OCI-LY1 (cell line): ENCODE measurements at regions not wholly inside any gene's neighbourhood (a gene's known extent, or its start where the extent isn't known, plus 50 kb on each side); places are given as distances from the start of the nearest gene placed in this dataset.
A peak's percentile ranks its signal among the peaks of the same experiment; 100 is the strongest.

Source experiments
- H2AFZ ChIP-seq: fragments of 200-600 bp; sonication (generic), shearing (Covaris generic); 2 replicates; pipeline ENCODE4 v1.6.0; 2014; ENCODE audit warnings: antibody characterized with exemption, mild to moderate bottlenecking, low read length
- H3F3A ChIP-seq: fragments of 200-600 bp; sonication (generic), shearing (Covaris generic); 2 replicates; pipeline ENCODE4 v1.6.0; 2014; ENCODE audit warnings: mild to moderate bottlenecking, antibody characterized with exemption, low read length, moderate library complexity; ENCODE audit not compliant: insufficient read depth
- H3K27ac ChIP-seq: fragments of 200-600 bp; sonication (generic); 2 replicates; pipeline ENCODE4 v1.5.1; 2014; ENCODE audit warnings: low read length, mixed run types, mild to moderate bottlenecking, low read depth; ENCODE audit not compliant: poor library complexity, severe bottlenecking
- H3K27me3 ChIP-seq: fragments of 200-600 bp; sonication (generic); 2 replicates; pipeline ENCODE4 v1.6.0; 2014; ENCODE audit warnings: antibody characterized with exemption, mild to moderate bottlenecking, low read length, moderate library complexity; ENCODE audit not compliant: insufficient read depth
- H3K36me3 ChIP-seq: fragments of 200-600 bp; sonication (generic); 2 replicates; pipeline ENCODE4 v1.6.1; 2014; ENCODE audit warnings: mild to moderate bottlenecking, antibody characterized with exemption, low read length, moderate library complexity, mixed read lengths; ENCODE audit not compliant: insufficient read depth
- H3K4me1 ChIP-seq: fragments of 200-600 bp; sonication (generic); 2 replicates; pipeline ENCODE4 v1.5.1; 2014; ENCODE audit warnings: mild to moderate bottlenecking, low read length, moderate library complexity; ENCODE audit not compliant: insufficient read depth, severe bottlenecking
- H3K4me2 ChIP-seq: fragments of 200-600 bp; sonication (generic), shearing (Covaris generic); 2 replicates; pipeline ENCODE4 v1.6.1; 2014; ENCODE audit warnings: low read length
- H3K4me3 ChIP-seq: fragments of 200-600 bp; sonication (generic); 2 replicates; pipeline ENCODE4 v1.5.1; 2014; ENCODE audit warnings: low read length, low read depth, mild to moderate bottlenecking, mixed read lengths; ENCODE audit not compliant: poor library complexity, severe bottlenecking
- H3K79me2 ChIP-seq: fragments of 200-600 bp; shearing (Covaris generic); 2 replicates; pipeline ENCODE4 v1.6.1; 2016; ENCODE audit warnings: mixed run types, low read length, mixed read lengths; ENCODE audit not compliant: insufficient read depth
- H3K9ac ChIP-seq: fragments of 200-600 bp; sonication (generic), shearing (Covaris generic); 2 replicates; pipeline ENCODE4 v1.6.1; 2014; ENCODE audit warnings: mild to moderate bottlenecking, low read length, mixed read lengths
- H3K9me2 ChIP-seq: fragments of 200-600 bp; sonication (generic), shearing (Covaris generic); 2 replicates; pipeline ENCODE4 v1.6.1; 2014; ENCODE audit warnings: low read depth, mild to moderate bottlenecking, low read length, mixed read lengths
- H3K9me3 ChIP-seq: fragments of 200-600 bp; shearing (Covaris generic); 2 replicates; pipeline ENCODE4 v1.6.1; 2014; ENCODE audit warnings: low read length, mixed read lengths
- H4K20me1 ChIP-seq: fragments of 200-600 bp; sonication (generic), shearing (Covaris generic); 2 replicates; pipeline ENCODE4 v1.6.0; 2016; ENCODE audit warnings: mild to moderate bottlenecking, low read length; ENCODE audit not compliant: insufficient read depth
- EZH2 ChIP-seq: fragments of 200-600 bp; sonication (generic), shearing (Covaris generic); IDR thresholded peaks from 2 replicates; pipeline ENCODE4 v1.8.0; 2017; ENCODE audit warnings: borderline replicate concordance, mixed run types, mild to moderate bottlenecking, antibody characterized with exemption, low read length, moderate library complexity, mixed read lengths
- TF ChIP-seq, protein P1 (sequence below): fragments of 200-600 bp; sonication (generic), shearing (Covaris generic); IDR thresholded peaks from 2 replicates; pipeline ENCODE4 v1.5.1; 2017; ENCODE audit warnings: mild to moderate bottlenecking, antibody characterized with exemption, low read length, moderate library complexity, mixed read lengths

DNA sequence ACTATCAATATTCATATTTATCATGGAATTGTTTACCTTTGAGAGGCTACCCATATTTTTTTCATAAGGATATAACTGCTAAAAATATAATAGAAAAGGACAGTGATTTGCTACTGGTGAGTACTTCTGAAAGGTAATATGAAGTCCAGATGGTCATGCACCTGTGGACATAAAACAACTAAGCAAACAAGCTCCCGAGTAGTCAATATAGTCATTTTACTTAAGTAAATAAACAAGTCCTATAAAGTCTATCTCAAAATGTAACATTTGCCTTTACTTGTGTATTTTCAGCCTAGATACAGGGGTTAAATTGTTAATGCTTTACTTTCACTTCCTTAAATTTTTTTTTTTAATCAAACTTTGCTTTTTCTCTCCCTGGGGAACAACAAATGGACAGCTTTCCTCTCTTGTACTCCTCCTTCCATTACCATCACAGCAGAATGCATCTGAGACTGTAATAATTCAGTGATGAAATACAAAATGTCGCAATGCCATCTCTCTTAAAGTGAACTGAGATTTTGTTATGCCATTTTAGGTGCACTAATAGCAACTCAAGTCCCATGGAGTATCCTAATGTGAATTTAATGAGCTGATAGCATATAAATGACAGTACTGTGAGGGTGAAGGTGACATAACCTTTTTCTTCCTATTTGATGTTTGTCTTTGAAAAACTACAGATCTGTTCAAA is 1325.4 kb upstream of the ZEB2 start:
- Histone ChIP-seq H3F3A (no peaks in the 10 kb centered on the region), H3K4me3 (no peak overlapping the region), H3K79me2 (no peaks in the 10 kb centered on the region), H3K9ac (no peak overlapping the region), H2AFZ (no peak overlapping the region), H3K27me3 (no peaks in the 10 kb centered on the region), H4K20me1 (no peaks in the 10 kb centered on the region), H3K36me3 (no peaks in the 10 kb centered on the region), H3K27ac (no peak overlapping the region), H3K9me2 (no peaks in the 10 kb centered on the region), H3K4me1 (peaks cover 9% of the 10 kb centered on the region), H3K4me2 (no peak overlapping the region), H3K9me3 (no peaks in the 10 kb centered on the region)
- TF ChIP-seq, protein P1, sequence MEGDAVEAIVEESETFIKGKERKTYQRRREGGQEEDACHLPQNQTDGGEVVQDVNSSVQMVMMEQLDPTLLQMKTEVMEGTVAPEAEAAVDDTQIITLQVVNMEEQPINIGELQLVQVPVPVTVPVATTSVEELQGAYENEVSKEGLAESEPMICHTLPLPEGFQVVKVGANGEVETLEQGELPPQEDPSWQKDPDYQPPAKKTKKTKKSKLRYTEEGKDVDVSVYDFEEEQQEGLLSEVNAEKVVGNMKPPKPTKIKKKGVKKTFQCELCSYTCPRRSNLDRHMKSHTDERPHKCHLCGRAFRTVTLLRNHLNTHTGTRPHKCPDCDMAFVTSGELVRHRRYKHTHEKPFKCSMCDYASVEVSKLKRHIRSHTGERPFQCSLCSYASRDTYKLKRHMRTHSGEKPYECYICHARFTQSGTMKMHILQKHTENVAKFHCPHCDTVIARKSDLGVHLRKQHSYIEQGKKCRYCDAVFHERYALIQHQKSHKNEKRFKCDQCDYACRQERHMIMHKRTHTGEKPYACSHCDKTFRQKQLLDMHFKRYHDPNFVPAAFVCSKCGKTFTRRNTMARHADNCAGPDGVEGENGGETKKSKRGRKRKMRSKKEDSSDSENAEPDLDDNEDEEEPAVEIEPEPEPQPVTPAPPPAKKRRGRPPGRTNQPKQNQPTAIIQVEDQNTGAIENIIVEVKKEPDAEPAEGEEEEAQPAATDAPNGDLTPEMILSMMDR, result no peak
- no peak for TF ChIP-seq EZH2

DNA sequence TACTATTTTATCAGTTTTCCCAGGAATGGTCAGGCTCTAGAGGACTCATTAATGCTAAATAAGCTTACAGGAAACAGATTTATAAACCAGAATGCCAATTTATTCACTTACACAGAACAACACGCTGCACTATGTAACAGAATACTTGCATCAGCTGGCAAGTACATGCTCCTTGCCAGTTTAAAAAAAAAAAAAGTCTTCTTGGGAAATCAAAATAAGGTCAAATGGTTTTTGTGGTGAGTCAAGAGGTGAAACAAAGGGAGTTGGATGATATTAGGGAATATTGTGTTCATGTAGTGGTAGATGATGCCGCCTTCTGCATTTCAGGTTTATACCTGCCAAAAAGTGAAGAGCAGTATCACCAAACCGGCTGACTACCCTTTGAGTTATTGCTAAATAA is 1322.1 kb upstream of the ZEB2 start:
- H4K20me1 ChIP-seq, result no peaks in the 10 kb centered on the region
- no peaks in the 10 kb centered on the region for H3K79me2 ChIP-seq
- no peaks in the 10 kb centered on the region for H3K9me3 ChIP-seq
- no peaks in the 10 kb centered on the region for H3F3A ChIP-seq
- H3K4me2 ChIP-seq, result no peak overlapping the region
- H2AFZ ChIP-seq, result no peak overlapping the region
- H3K4me3 ChIP-seq, result no peak overlapping the region
- no peaks in the 10 kb centered on the region for H3K9me2 ChIP-seq
- no peak for TF ChIP-seq EZH2
- TF ChIP-seq, protein P1, result no peak
- no peak overlapping the region for H3K9ac ChIP-seq
- H3K27ac ChIP-seq, result no peak overlapping the region
- H3K36me3 ChIP-seq, result no peaks in the 10 kb centered on the region
- H3K27me3 ChIP-seq, result no peaks in the 10 kb centered on the region
- H3K4me1 ChIP-seq, result peaks cover 9% of the 10 kb centered on the region

DNA sequence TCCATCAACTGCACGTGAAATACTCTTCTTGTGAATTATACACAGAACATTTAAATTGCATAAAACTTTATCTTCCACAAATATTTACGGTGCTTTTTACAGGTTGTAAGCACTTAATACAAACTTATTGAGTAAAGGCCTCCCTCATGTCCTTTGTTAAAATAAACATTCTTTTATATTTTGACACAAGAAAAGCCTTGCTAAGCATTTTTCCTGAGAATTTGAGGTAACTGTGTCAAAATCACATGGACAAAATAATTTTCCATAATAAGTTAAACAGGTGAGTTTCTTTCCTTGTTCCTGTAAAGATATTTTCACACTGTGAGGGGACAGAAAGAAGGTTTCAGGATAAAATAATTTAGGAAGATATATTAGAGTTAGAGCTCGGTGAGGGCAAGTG is 1317.1 kb upstream of the ZEB2 start:
- Histone ChIP-seq H3K9me3 (no peaks in the 10 kb centered on the region), H3F3A (no peaks in the 10 kb centered on the region), H3K4me1 (no peaks in the 10 kb centered on the region), H2AFZ (peak overlapping the region; percentile 69; the same call in 1 of the 2 replicates), H3K4me3 (no peak overlapping the region), H3K27ac (no peak overlapping the region), H3K27me3 (no peaks in the 10 kb centered on the region), H4K20me1 (no peaks in the 10 kb centered on the region), H3K9ac (no peak overlapping the region), H3K79me2 (no peaks in the 10 kb centered on the region), H3K36me3 (no peaks in the 10 kb centered on the region), H3K4me2 (no peak overlapping the region), H3K9me2 (no peaks in the 10 kb centered on the region)
- no peak for TF ChIP-seq EZH2
- TF ChIP-seq, protein P1, result no peak
